Caki2 (cell line): ENCODE measurements at regions not wholly inside any gene's neighbourhood (a gene's known extent, or its start where the extent isn't known, plus 50 kb on each side); places are given as distances from the start of the nearest gene placed in this dataset.
A peak's percentile ranks its signal among the peaks of the same experiment; 100 is the strongest.

Source experiments
- DNase-seq: peaks from one replicate; pipeline ENCODE4 v3.0.0-alpha.2; 2015; ENCODE audit warnings: low read depth
- in situ Hi-C: cut with HindIII; loops from 2 replicates; pipeline ENCODE4 v1.10.0; 2016; ENCODE audit warnings: low sequenced_read_pairs, low pct_unique_long_range_greater_than_20kb, mixed read lengths

- in situ Hi-C loops, result no loop called here
- DNase-seq, result no peak
Observed at GRCh38 chr17:77439189-77440018, 298.6 kb downstream of the SEC14L1 start.

- no peak for DNase-seq
- in situ Hi-C loops, result no loop called here
Observed at GRCh38 chr17:77440560-77440981, 299.8 kb downstream of the SEC14L1 start.

DNA sequence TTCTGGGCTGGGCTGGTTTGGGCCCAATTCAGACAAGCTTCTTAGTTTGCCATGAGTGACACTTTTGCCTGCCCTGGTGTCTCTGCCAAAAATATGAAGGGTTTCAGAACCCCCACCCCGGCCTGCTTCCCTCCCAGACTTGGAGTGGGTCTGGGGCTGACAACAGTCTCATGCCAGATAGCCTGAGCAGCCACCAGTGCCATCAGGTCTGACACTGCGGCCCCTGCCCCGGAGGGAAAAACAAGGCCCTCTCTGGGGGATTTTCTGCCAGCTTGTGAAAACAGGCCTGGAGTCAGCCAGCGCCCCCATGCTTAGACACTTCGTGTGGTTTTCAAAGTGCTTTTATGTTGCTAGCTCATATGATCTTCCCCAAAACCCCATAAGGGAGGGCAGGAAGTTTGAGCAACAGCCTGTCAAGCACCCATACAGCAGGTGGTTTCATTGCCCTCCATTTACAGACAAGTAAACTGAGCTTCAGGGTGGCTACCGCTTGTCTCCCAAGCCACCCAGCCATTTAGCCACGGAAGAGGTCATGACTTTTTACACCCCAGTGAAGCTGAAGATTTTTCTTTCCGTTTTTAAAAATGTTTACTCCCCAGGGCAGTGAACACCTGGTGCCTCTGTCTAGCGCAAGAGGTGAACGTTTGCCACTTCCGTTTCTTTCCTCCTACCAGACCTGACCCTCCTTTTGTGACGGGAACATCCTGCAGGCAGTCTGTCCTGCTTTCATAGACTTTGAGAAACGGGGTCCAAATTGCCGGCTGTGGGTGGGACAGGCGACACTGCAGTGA, 300.6 kb downstream of the SEC14L1 start:
- peak; percentile 71 for DNase-seq
- in situ Hi-C loops, result no loop called here

GRCh38 chr17:77441940-77442339, 301.2 kb downstream of the SEC14L1 start:
- in situ Hi-C loops, result no loop called here
- no peak for DNase-seq

- in situ Hi-C loops, result no loop called here
- DNase-seq, result no peak
Observed at GRCh38 chr17:77442976-77443747, 302.4 kb downstream of the SEC14L1 start.

GRCh38 chr17:77443748-77444260, 303.0 kb downstream of the SEC14L1 start:
- no peak for DNase-seq
- in situ Hi-C loops, result no loop called here

GRCh38 chr17:77444628-77444983, 303.8 kb downstream of the SEC14L1 start:
- no peak for DNase-seq
- in situ Hi-C loops, result no loop called here

DNA sequence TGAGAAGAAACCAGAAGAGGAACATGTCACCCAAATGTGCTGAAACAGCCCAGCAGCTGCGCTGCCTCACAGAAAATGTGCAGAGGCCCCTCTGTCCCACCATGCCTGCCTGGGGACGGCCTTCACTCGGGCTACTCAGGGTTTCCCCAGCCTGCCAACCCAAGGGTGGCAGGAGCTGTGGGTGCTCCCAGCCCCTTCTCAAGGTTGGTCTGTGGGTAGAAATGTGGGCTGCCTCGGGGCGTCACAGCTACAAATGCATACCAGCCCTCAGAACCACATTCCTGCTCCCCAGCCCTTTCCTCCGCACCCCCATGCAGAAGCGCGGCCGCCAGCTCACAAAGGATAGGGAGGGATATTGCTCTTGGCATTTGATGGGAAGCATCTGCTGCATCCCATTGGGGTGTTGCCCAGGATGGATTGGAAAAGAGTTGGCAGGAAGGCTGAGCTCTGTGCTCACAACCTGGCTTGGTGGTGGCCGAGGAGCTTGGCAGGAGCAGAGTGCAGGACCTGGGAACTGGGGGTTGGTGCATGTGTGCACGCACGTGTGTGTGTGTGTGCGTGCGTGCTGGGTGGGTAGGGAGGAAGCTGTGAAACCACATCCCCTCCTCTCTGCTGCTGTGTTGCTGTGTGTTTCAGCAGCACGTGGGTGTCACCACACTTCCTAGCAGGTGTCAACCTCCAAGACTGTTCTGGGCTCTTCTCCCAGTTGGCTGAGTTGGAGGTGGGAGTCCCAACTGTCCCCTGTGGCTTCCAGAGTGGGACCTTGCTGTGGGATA, 304.4 kb downstream of the SEC14L1 start:
- in situ Hi-C loops, result no loop called here
- DNase-seq, result no peak

DNA sequence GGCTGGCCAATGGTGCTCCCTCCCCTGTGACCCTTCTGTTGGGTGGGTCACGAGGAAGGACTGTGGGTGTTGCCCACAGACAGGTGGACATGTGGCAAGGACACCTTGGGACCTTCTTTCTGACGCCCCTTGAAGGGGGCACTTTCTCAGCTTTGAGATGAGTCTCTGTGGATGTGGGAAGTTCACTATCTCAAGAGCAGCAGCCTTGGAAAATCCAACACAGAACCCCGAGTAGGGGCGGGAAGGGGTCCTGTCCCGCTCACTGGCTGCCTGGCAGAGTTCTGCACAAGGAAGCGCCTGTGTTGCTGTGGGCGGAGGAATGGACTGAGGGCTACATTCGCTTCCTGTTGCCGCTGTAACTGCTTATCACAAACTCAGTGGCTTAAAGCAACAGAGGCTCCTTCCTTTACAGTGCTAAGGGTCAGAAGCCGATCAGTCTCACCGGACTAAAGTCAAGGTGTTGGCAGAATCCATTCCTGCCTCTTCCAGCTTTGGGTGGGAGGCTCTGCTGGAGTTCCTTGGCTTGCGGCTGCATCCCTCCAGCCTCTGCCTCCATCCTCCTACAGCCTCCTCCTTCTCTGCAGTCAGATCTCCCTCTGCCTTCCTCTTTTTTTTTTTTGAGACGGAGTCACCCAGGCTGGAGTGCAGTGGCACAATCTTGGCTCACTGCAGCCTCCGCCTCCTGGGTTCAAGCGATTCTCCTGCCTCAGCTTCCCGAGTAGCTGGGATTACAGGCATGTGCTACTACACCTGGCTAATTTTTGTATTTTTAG, 305.2 kb downstream of the SEC14L1 start:
- DNase-seq, result no peak
- in situ Hi-C loops, result no loop called here

DNA sequence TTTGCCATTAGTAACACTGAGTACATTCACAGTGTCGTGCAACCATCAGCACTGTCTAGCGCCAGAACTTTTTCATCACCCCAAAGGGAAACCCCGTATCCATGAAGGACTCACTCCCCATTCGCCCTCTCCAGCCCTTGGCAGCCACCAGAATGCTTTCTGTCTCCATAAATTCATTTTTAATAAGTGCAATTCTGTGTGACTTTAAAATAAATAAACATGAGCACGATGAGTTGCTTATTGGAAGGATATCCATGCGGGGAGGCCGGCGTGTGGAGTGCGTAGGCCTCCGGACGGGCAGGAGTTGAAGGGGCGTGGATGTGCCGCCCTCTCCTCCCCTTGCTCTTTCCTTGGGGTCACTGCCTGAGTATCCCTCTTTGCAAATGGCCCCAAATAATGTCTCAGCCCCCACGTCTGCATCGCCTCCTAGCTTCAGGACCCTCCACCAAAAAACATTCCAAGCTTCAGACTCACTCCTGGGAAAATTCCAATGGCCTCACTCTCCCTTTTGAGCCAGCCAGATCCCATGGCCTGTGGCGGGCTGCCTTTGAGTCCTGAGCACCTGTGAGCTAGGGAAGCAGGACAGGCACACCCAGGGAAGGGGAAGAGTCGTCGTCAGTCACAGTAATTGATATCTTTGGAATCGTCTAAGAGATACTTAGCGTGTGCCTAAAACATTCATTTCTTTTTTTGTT, 306.3 kb downstream of the SEC14L1 start:
- in situ Hi-C loops, result no loop called here
- DNase-seq, result no peak

DNA sequence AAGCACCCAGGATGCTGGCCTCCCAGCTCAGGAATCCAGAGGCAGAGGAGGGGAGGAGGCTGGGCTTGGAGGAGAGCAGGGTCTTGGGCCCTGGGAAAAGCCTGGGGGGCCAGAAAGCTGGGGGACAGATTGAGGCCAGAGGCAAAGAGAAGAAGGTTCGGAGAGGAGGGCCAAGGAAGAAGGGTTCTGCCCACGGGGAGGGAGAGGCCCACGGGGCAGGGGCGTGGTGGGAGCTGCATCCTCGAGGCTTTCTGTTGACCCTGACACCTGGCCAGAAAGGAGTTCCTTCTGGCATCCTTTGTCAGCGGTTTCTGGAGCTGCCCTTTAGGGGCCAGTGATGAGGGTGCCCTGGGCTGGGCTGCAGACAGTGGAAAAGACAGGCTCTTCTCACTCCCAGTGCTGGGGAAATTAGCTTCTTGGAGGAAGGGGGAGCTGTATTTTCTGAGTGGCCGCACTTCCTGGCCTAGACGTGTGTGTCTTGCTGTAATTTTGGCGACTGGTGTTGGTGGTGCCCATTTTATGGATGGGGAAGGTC, 308.7 kb downstream of the SEC14L1 start:
- no peak for DNase-seq
- in situ Hi-C loops, result no loop called here

DNA sequence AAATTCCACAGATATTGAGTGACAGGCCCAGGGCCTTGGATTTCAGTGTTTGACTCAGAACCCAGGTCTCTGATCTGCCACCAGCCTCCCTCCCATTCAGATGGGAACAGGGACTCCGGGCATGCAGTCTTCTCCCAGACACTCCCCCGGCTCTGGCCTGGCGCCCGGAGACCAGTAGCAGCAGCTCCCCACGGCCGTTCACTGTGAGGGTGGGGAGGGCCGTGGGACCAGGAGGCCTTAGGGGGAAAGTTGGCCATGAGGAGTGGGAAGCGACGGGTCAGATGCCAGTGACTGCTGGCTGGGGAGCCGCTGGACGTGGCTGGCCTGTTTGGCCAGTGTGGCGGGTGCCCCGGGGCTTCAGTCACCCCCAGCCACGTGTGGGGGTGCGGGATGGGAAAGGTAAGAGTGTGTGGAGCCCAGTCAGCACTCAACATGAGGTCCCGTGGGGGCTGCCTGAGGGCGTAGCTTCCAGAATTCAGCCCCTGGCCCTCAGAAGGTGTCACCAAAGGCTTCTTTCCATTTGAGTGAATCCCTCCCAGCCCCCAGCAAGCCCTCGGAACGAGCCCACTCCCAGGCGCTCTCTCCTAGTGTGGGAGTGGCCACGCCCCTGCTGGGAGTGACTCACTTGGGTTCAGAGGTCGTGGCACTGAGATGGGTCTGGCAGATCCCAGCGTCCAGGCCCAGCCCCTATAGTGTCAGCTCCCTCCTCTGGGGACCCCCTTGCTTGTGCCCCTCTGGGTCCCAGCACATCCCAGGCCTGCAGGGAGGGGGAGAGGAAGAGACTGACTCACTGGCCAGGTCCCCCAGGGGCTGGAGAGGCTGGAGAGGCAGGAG, 309.4 kb downstream of the SEC14L1 start:
- in situ Hi-C loops, result no loop called here
- peak; percentile 46 for DNase-seq

DNA sequence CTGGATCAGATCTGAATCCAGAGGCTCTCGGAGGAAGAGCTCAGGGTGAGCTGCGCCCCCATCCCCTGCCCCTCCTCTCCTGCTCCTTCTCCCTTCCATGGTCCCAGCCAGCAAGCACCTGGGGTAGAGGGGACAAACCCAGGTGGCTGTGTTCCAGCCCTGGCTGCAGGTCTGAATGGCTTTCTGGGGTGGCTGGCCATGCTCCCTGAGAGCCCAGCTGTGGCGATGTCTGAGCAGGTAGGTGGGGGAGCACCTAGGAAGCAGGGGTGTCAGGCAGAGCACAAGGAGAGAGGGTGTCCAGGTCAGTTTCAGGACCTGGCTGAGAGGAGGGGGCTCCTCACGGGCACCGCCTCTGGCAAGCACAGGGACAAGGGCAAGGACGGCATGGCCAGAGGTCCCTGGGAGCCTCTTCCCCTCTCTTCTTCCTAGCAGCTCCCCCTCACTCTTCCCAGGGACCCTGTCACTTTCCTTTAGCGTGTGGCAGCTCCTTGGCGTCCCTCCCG, 310.0 kb downstream of the SEC14L1 start:
- no peak for DNase-seq
- in situ Hi-C loops, result no loop called here

DNA sequence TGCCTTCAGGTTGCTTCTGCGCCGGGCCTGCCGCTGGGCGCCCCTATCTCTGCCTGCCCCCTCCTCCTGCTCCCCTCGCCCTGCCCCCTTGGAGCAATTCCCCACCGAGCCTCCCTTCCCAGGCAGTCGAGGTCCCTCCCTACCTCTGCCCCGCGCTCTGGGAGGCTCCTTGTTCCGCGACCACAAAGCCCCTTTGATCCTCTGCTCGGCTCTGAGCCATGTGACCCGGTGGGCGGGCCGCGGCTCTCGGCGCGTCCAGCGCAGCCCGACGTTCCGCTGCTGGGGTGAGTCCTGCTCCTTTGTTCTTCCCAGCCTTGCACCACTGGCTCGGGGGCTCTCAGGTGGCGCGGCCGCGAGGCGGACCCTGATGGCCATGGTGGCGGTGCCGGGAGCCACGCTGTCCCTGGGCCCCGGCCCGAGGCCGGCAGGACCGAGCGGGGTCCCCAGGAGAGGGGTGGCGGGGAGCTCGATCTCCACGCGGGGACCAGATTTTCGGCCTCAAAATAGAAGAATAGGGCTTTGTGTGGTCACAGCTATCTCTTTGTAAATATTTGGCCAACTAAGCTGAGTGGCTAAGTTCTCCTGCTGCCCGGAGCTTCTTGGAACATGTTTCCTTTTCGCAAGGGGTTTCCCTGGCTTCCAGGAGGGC, 310.6 kb downstream of the SEC14L1 start:
- in situ Hi-C loops, result no loop called here
- no peak for DNase-seq
